ENCODE measurements at regions not wholly inside any gene's neighbourhood (a gene's known extent, or its start where the extent isn't known, plus 50 kb on each side); places are given as distances from the start of the nearest gene placed in this dataset.

GRCh38 chr4:104941661-104942062 is 205.0 kb upstream of the TET2 start:
- TF ChIP-seq CTCF (IDR thresholded peaks at IDR 0.05; ENCODE audit: low read depth, low read length): no peak
- H3K4me3 ChIP-seq (ENCODE audit: low read depth, low read length): no peak overlapping the region

- H3K4me3 ChIP-seq (ENCODE audit: low read depth, low read length): no peak overlapping the region
- TF ChIP-seq CTCF (IDR thresholded peaks at IDR 0.05; ENCODE audit: low read depth, low read length): no peak
Observed at GRCh38 chr4:104942990-104943743, 203.5 kb upstream of the TET2 start.

- no peak for TF ChIP-seq CTCF (IDR thresholded peaks at IDR 0.05; ENCODE audit: low read depth, low read length)
- H3K4me3 ChIP-seq (ENCODE audit: low read depth, low read length): no peak overlapping the region
Observed at GRCh38 chr4:104944596-104944995, 202.1 kb upstream of the TET2 start.

GRCh38 chr4:104964410-104965175 is 182.1 kb upstream of the TET2 start:
- no peak for TF ChIP-seq CTCF (IDR thresholded peaks at IDR 0.05; ENCODE audit: low read depth, low read length)
- H3K4me3 ChIP-seq (ENCODE audit: low read depth, low read length): no peak overlapping the region

- no peak overlapping the region for H3K4me3 ChIP-seq (ENCODE audit: low read depth, low read length)
- TF ChIP-seq CTCF (IDR thresholded peaks at IDR 0.05; ENCODE audit: low read depth, low read length): no peak
Observed at GRCh38 chr4:104966349-104967033, 180.2 kb upstream of the TET2 start.

- no peak for TF ChIP-seq CTCF (IDR thresholded peaks at IDR 0.05; ENCODE audit: low read depth, low read length)
- H3K4me3 ChIP-seq (ENCODE audit: low read depth, low read length): no peak overlapping the region
Observed at GRCh38 chr4:104967034-104967401, 179.7 kb upstream of the TET2 start.

Data from WI38 (cell line).